Keratinocyte (primary cell): ENCODE measurements at regions not wholly inside any gene's neighbourhood (a gene's known extent, or its start where the extent isn't known, plus 50 kb on each side); places are given as distances from the start of the nearest gene placed in this dataset.

ENCODE experiments used
- EZH2 ChIP-seq: IDR thresholded peaks from one replicate; pipeline ENCODE4 v1.6.1; 2012; ENCODE audit warnings: inconsistent platforms, mild to moderate bottlenecking, low read length, moderate library complexity
- TF ChIP-seq, protein P1 (sequence below), 3 experiments: IDR thresholded peaks in 1 of 3; conservative IDR thresholded peaks in 1 of 3; optimal IDR thresholded peaks in 1 of 3; 2 replicates in 2 of 3; 3 replicates in 1 of 3; pipeline versions ENCODE3 to v1.5.1; 2011; ENCODE audit warnings: low read length in 3 of 3, mild to moderate bottlenecking in 3 of 3, moderate library complexity in 2 of 3, control low read depth in 1 of 3, inconsistent platforms in 1 of 3; ENCODE audit not compliant: insufficient read depth in 2 of 3; ENCODE audit errors: extremely low read depth in 1 of 3

- TF ChIP-seq, protein P1, sequence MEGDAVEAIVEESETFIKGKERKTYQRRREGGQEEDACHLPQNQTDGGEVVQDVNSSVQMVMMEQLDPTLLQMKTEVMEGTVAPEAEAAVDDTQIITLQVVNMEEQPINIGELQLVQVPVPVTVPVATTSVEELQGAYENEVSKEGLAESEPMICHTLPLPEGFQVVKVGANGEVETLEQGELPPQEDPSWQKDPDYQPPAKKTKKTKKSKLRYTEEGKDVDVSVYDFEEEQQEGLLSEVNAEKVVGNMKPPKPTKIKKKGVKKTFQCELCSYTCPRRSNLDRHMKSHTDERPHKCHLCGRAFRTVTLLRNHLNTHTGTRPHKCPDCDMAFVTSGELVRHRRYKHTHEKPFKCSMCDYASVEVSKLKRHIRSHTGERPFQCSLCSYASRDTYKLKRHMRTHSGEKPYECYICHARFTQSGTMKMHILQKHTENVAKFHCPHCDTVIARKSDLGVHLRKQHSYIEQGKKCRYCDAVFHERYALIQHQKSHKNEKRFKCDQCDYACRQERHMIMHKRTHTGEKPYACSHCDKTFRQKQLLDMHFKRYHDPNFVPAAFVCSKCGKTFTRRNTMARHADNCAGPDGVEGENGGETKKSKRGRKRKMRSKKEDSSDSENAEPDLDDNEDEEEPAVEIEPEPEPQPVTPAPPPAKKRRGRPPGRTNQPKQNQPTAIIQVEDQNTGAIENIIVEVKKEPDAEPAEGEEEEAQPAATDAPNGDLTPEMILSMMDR (optimal IDR thresholded peaks at IDR 0.05 in 1 of 3, IDR thresholded peaks at IDR 0.05 in 1 of 3, conservative IDR thresholded peaks at IDR 0.05 in 1 of 3; ENCODE audit: extremely low read depth in 1 of 3, insufficient read depth in 2 of 3, low read length in 3 of 3), result no peak
- TF ChIP-seq EZH2, result no peak
These were observed 173.8 kb upstream of the NRSN1 start for GRCh38 chr6:23952245-23952644.
